ENCODE measurements at regions not wholly inside any gene's neighbourhood (a gene's known extent, or its start where the extent isn't known, plus 50 kb on each side); places are given as distances from the start of the nearest gene placed in this dataset.
A peak's percentile ranks its signal among the peaks of the same experiment; 100 is the strongest.

DNA sequence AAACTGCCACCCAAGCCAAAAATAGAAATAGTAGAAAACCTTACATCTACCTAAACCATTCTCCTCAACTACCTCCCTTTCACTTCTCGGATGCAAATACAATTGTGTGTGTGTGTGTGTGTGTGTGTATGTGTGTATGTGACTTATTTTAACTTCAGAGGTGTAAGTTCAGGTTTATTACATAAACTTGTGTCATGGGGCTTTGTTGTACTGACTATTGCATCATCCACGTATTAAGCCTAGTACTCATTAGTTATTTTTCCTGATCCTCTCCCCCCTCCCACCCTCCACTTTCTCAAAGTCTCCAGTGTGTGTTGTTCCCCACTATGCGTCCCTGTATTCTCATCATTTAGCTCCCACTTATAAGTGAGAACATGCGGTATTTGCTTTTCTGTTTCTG, 592.5 kb upstream of the ATP2B1 start:
- no peaks in the 10 kb centered on the region for H3K4me1 ChIP-seq
- H3K27ac ChIP-seq = no peak overlapping the region
- H3K27me3 ChIP-seq = no peaks in the 10 kb centered on the region
- no peaks in the 10 kb centered on the region for H3K9me3 ChIP-seq
- no peak overlapping the region for H3K4me3 ChIP-seq
- no peak for DNase-seq (ENCODE audit: low spot score)
- no peaks in the 10 kb centered on the region for H3K36me3 ChIP-seq
- TF ChIP-seq, protein P1, sequence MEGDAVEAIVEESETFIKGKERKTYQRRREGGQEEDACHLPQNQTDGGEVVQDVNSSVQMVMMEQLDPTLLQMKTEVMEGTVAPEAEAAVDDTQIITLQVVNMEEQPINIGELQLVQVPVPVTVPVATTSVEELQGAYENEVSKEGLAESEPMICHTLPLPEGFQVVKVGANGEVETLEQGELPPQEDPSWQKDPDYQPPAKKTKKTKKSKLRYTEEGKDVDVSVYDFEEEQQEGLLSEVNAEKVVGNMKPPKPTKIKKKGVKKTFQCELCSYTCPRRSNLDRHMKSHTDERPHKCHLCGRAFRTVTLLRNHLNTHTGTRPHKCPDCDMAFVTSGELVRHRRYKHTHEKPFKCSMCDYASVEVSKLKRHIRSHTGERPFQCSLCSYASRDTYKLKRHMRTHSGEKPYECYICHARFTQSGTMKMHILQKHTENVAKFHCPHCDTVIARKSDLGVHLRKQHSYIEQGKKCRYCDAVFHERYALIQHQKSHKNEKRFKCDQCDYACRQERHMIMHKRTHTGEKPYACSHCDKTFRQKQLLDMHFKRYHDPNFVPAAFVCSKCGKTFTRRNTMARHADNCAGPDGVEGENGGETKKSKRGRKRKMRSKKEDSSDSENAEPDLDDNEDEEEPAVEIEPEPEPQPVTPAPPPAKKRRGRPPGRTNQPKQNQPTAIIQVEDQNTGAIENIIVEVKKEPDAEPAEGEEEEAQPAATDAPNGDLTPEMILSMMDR (IDR thresholded peaks at IDR 0.05) = no peak

DNA sequence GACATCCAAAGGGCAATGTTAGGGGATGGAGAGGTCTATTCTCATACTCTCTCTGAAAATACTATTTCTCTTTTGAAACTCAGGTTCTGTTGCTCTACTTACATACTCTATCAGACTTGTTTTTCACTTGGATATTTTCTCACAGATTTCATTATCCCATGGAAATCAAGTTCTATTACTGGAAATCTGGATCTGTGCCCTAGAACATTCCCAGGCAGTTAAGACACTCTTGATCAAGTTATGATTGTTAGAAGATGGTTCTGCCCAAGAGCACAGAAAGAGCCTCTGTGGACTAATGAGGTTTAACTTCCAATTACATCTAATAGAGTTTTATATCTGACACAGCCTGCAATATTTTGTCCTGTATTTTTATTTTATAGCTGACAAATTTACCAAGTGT, 591.0 kb upstream of the ATP2B1 start:
- no peaks in the 10 kb centered on the region for H3K27me3 ChIP-seq
- no peaks in the 10 kb centered on the region for H3K36me3 ChIP-seq
- H3K9me3 ChIP-seq = no peaks in the 10 kb centered on the region
- H3K4me1 ChIP-seq = no peaks in the 10 kb centered on the region
- H3K4me3 ChIP-seq = no peak overlapping the region
- DNase-seq (ENCODE audit: low spot score) = no peak
- TF ChIP-seq, protein P1 (IDR thresholded peaks at IDR 0.05) = no peak
- H3K27ac ChIP-seq = peak overlapping the region in 1 of 2 donors; percentile 33

DNA sequence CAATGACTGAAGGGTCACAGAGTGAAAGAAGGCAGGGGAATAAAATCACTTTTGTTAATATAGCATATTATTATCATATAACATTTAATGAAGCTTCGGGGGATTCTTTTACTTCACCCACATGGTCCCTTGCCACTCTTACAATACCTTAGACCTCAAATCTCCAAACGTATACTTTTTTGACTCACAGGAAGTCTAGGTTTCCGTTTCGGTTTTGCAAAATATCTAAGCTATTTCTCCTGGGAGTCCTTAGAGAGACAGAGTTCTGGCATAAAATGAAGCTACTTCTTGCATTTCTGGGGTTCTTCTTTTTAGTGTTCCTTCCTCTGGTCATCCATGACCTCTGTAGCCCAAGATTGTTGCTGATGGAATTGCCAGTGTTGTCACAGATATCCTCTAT, 590.5 kb upstream of the ATP2B1 start:
- TF ChIP-seq, protein P1 (IDR thresholded peaks at IDR 0.05) = no peak
- H3K4me3 ChIP-seq = no peak overlapping the region
- H3K36me3 ChIP-seq = no peaks in the 10 kb centered on the region
- H3K27me3 ChIP-seq = no peaks in the 10 kb centered on the region
- H3K9me3 ChIP-seq = no peaks in the 10 kb centered on the region
- peak overlapping the region in 1 of 2 donors; percentile 33 for H3K27ac ChIP-seq
- DNase-seq (ENCODE audit: low spot score) = no peak
- no peaks in the 10 kb centered on the region for H3K4me1 ChIP-seq

DNA sequence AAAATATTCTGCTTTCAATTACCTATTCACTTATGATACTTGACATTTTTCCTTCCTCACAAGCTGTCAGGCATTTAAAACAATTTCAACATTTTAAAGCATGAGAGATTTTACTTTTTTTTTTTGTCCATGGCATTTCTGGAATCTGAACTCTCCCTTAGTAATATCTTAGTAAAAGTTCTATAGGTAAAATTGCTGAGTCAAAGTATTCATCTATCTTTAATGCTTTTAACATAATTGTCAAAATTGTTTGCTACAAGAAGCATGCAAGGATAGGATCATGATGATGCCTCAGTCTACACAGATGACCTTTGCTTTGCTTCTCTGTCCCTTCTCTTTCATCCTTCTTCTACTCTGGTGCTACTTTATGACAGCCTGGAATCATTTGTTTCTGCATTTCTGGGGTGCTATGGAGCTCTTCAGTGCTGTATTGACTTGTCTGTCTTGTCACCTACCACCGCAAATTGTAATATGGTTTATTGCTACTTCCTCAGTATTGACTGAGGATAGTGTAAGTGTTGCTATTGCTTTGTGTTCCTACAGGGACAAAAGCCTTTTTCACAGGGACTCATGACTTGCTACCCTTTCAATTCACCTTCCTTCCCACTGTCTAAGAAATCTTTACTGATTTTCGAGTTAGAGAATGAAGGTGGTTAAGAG, 589.8 kb upstream of the ATP2B1 start:
- Histone ChIP-seq H3K27me3 (no peaks in the 10 kb centered on the region), H3K9me3 (no peaks in the 10 kb centered on the region), H3K4me3 (no peak overlapping the region), H3K27ac (peak overlapping the region in 1 of 2 donors; percentile 33), H3K36me3 (no peaks in the 10 kb centered on the region), H3K4me1 (no peaks in the 10 kb centered on the region)
- no peak for DNase-seq (ENCODE audit: low spot score)
- TF ChIP-seq, protein P1 (IDR thresholded peaks at IDR 0.05) = no peak

DNA sequence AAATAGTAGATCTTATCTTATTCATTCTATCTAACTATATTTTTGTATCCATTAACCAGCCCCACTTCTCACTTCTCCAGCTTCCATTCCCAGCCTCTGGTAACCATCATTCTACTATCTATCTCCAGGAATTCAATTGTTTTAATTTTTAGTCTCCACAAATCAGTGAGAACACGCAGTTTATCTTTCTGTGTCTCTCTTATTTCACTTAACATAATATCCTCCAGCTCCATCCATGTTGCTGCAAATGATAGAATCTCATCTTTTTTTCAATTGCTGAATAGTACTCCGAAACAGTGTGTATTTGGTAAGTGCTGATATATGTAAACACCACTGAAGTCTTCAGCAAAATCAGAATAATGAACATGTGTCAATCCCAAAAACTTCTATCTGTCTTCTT, 587.2 kb upstream of the ATP2B1 start:
- H3K9me3 ChIP-seq = no peaks in the 10 kb centered on the region
- DNase-seq (ENCODE audit: low spot score) = no peak
- TF ChIP-seq, protein P1 (IDR thresholded peaks at IDR 0.05) = no peak
- no peak overlapping the region for H3K27ac ChIP-seq
- peaks cover 0 to 11% of the 10 kb centered on the region in 2 donors for H3K4me1 ChIP-seq
- H3K36me3 ChIP-seq = no peaks in the 10 kb centered on the region
- H3K4me3 ChIP-seq = no peak overlapping the region
- H3K27me3 ChIP-seq = no peaks in the 10 kb centered on the region

DNA sequence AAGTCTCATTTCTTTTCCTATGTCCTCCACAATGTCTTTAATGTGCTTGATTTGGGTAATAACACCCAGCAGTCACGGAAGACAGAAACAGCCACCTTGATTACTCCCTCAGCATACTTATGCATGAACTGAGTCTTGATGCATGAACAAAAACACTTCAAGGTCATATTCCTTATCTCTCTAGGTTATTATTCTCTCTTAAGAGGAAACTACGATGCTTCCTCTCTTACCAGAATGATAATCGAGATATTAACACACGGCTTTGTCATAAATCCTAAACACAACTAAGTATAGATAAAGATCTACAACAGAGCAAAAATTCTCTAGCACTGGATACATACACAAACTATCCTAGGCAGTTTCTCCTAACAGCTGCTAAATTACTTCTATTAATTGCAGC, 583.5 kb upstream of the ATP2B1 start:
- Histone ChIP-seq H3K9me3 (peaks cover 0 to 9% of the 10 kb centered on the region in 2 donors), H3K36me3 (no peaks in the 10 kb centered on the region), H3K4me3 (no peak overlapping the region), H3K4me1 (peaks cover 0 to 11% of the 10 kb centered on the region in 2 donors), H3K27me3 (no peaks in the 10 kb centered on the region), H3K27ac (no peak overlapping the region)
- DNase-seq (ENCODE audit: low spot score) = no peak
- TF ChIP-seq, protein P1 (IDR thresholded peaks at IDR 0.05) = no peak

Data from right atrium auricular region (tissue), 2 donors.